GM19023 (cell line): ENCODE measurements at regions not wholly inside any gene's neighbourhood (a gene's known extent, or its start where the extent isn't known, plus 50 kb on each side); places are given as distances from the start of the nearest gene placed in this dataset.

ENCODE experiments used
- ATAC-seq: cut with Tn5 transposase; IDR thresholded peaks from one replicate; pipeline ENCODE4 v1.9.1; 2021; ENCODE audit warnings: mild to moderate bottlenecking, moderate library complexity; ENCODE audit not compliant: unreplicated experiment

GRCh38 chr10:91127341-91128082, 93.0 kb upstream of the PCGF5 start:
- no peak for ATAC-seq

- no peak for ATAC-seq
These were observed 85.3 kb upstream of the PCGF5 start for GRCh38 chr10:91135113-91135512.

GRCh38 chr10:91137011-91137643, 83.3 kb upstream of the PCGF5 start:
- ATAC-seq, result no peak

- ATAC-seq, result no peak
These were observed 82.6 kb upstream of the PCGF5 start for GRCh38 chr10:91137822-91138221.

- ATAC-seq, result no peak
These were observed 79.4 kb upstream of the PCGF5 start for GRCh38 chr10:91140995-91141549.

- ATAC-seq, result no peak
These were observed 75.5 kb upstream of the PCGF5 start for GRCh38 chr10:91144961-91145360.

GRCh38 chr10:91146146-91146545, 74.3 kb upstream of the PCGF5 start:
- no peak for ATAC-seq

GRCh38 chr10:91149550-91149949, 70.9 kb upstream of the PCGF5 start:
- no peak for ATAC-seq

GRCh38 chr10:91150631-91151030, 69.8 kb upstream of the PCGF5 start:
- no peak for ATAC-seq

- ATAC-seq, result no peak
These were observed 67.0 kb upstream of the PCGF5 start for GRCh38 chr10:91153508-91153907.

GRCh38 chr10:91154842-91155241, 65.6 kb upstream of the PCGF5 start:
- ATAC-seq, result no peak

GRCh38 chr10:91156196-91156595, 64.3 kb upstream of the PCGF5 start:
- no peak for ATAC-seq

- no peak for ATAC-seq
These were observed 61.1 kb upstream of the PCGF5 start for GRCh38 chr10:91159254-91159783.

- ATAC-seq, result no peak
These were observed 58.4 kb upstream of the PCGF5 start for GRCh38 chr10:91162050-91162494.

GRCh38 chr10:91162495-91163268, 57.8 kb upstream of the PCGF5 start:
- ATAC-seq, result peak; percentile 59

- ATAC-seq, result peak; percentile 46
These were observed 57.1 kb upstream of the PCGF5 start for GRCh38 chr10:91163269-91163868.

- ATAC-seq, result peak; percentile 17
These were observed 56.5 kb upstream of the PCGF5 start for GRCh38 chr10:91163869-91164474.

- no peak for ATAC-seq
These were observed 55.9 kb upstream of the PCGF5 start for GRCh38 chr10:91164520-91165065.

GRCh38 chr10:91167406-91167805, 53.1 kb upstream of the PCGF5 start:
- no peak for ATAC-seq

- ATAC-seq, result no peak
These were observed 50.0 kb upstream of the PCGF5 start for GRCh38 chr10:91170418-91170817.
